ENCODE measurements at regions not wholly inside any gene's neighbourhood (a gene's known extent, or its start where the extent isn't known, plus 50 kb on each side); places are given as distances from the start of the nearest gene placed in this dataset.

GRCh38 chr3:973340-973739 is 119.5 kb upstream of the CNTN6 start:
- no peak overlapping the region for H3K4me3 ChIP-seq (ENCODE audit: low read depth, low read length)
- H3K27me3 ChIP-seq, result no peaks in the 10 kb centered on the region
- no peak for DNase-seq
- no peaks in the 10 kb centered on the region for H3K36me3 ChIP-seq
- no peaks in the 10 kb centered on the region for H3K4me1 ChIP-seq
- no peaks in the 10 kb centered on the region for H3K9me3 ChIP-seq
- TF ChIP-seq CTCF (IDR thresholded peaks at IDR 0.05; ENCODE audit: low read depth, low read length), result no peak

- Histone ChIP-seq H3K9me3 (no peaks in the 10 kb centered on the region), H3K36me3 (no peaks in the 10 kb centered on the region), H3K27me3 (no peaks in the 10 kb centered on the region), H3K4me1 (no peaks in the 10 kb centered on the region), H3K4me3 (ENCODE audit: low read depth, low read length) (no peak overlapping the region)
- TF ChIP-seq CTCF (IDR thresholded peaks at IDR 0.05; ENCODE audit: low read depth, low read length), result no peak
- no peak for DNase-seq
Measured at GRCh38 chr3:976006-976405, 116.8 kb upstream of the CNTN6 start.

GRCh38 chr3:981156-981555 is 111.7 kb upstream of the CNTN6 start:
- Histone ChIP-seq H3K4me3 (ENCODE audit: low read depth, low read length) (no peak overlapping the region), H3K9me3 (no peaks in the 10 kb centered on the region), H3K4me1 (no peaks in the 10 kb centered on the region), H3K36me3 (no peaks in the 10 kb centered on the region), H3K27me3 (no peaks in the 10 kb centered on the region)
- no peak for TF ChIP-seq CTCF (IDR thresholded peaks at IDR 0.05; ENCODE audit: low read depth, low read length)
- DNase-seq, result no peak

GRCh38 chr3:988785-989184 is 104.0 kb upstream of the CNTN6 start:
- Histone ChIP-seq H3K9me3 (no peaks in the 10 kb centered on the region), H3K4me1 (no peaks in the 10 kb centered on the region), H3K36me3 (no peaks in the 10 kb centered on the region), H3K4me3 (ENCODE audit: low read depth, low read length) (no peak overlapping the region), H3K27me3 (no peaks in the 10 kb centered on the region)
- no peak for TF ChIP-seq CTCF (IDR thresholded peaks at IDR 0.05; ENCODE audit: low read depth, low read length)
- no peak for DNase-seq

- Histone ChIP-seq H3K9me3 (no peaks in the 10 kb centered on the region), H3K4me3 (ENCODE audit: low read depth, low read length) (no peak overlapping the region), H3K27me3 (no peaks in the 10 kb centered on the region), H3K36me3 (no peaks in the 10 kb centered on the region), H3K4me1 (no peaks in the 10 kb centered on the region)
- DNase-seq, result no peak
- no peak for TF ChIP-seq CTCF (IDR thresholded peaks at IDR 0.05; ENCODE audit: low read depth, low read length)
Measured at GRCh38 chr3:992871-993270, 100.0 kb upstream of the CNTN6 start.

- TF ChIP-seq CTCF (IDR thresholded peaks at IDR 0.05; ENCODE audit: low read depth, low read length), result no peak
- no peak for DNase-seq
- no peaks in the 10 kb centered on the region for H3K4me1 ChIP-seq
- no peak overlapping the region for H3K4me3 ChIP-seq (ENCODE audit: low read depth, low read length)
- no peaks in the 10 kb centered on the region for H3K36me3 ChIP-seq
- no peaks in the 10 kb centered on the region for H3K9me3 ChIP-seq
- H3K27me3 ChIP-seq, result no peaks in the 10 kb centered on the region
Measured at GRCh38 chr3:1002010-1002409, 90.8 kb upstream of the CNTN6 start.

Measured in BE2C (cell line).